ENCODE measurements at regions not wholly inside any gene's neighbourhood (a gene's known extent, or its start where the extent isn't known, plus 50 kb on each side); places are given as distances from the start of the nearest gene placed in this dataset.
A peak's percentile ranks its signal among the peaks of the same experiment; 100 is the strongest.
"Not testable (repeated sequence)": the region's sequence is repeated elsewhere in the genome, so short reads cannot be mapped to it uniquely, and the experiment has no call there.

- no peak for DNase-seq (ENCODE audit: low read depth, low spot score)
Measured at GRCh38 chr18:38557006-38557405, 991.4 kb upstream of the CELF4 start.

DNA sequence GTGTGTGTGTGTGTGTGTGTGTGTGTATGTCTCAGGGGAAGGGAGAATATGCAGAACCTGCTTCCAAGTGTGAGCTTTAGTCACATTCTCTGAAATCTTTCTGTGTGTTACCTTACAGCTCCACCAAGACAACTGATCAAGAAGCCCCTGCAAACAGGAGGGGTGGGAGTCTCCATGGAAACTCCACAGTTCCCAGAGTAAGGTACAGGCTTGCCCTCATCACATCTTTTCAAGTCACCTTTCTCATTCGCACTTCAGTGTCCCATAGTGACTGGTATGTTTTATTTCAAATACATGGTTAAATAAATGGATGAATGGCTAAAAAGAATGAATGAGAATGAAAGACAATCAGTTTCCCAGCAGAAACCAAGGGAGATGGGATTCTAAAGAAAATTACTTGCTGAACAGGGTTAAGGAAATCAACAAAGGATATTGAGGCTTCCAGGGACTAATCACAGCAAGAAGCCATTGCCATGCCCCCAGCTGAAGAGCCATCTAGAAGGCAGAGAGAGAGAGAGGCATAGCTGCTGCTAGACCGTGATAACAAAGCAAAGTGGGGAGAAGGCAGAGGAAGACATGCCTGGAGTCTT is 987.2 kb upstream of the CELF4 start:
- DNase-seq (ENCODE audit: low read depth, low spot score), result no peak

DNA sequence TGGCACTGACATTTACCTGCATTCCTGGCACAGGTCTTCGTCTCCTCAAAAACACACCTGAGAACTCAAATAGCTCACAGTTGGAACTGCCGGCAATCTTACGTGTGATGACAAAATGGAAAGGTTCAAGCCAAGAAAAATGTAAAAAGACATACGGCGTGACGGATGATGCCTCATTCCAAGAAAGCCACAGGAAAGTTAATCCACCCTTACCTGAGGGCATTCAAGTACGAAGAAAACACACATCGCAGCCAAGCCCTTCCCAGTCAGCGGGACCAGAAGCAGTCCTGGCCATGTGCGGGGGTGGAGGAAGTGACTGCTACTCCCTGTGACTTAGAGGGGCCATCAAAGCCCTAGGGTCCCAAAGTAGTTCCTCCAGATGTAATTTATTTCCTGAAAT is 986.3 kb upstream of the CELF4 start:
- DNase-seq (ENCODE audit: low read depth, low spot score), result no peak

DNA sequence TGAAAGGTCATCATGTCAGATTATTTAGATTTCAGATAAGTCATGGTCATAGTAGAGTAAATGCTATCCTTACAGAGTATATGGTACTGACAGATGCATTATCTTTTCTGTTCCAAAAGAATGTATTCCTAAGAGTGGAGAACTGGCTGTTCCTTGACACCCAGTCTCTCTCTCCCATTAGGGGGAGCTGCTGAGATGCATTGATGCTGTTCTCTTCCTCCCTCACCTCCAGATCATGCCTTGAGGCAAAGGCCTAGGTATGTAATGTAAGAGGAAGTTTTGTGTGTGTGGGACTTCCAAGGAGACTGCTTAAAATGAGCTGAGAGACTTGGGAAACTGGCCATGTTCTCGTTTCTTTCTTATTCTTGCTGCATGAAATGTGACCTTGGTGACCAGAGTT is 979.5 kb upstream of the CELF4 start:
- peak; percentile 56 for DNase-seq (ENCODE audit: low read depth, low spot score)

DNA sequence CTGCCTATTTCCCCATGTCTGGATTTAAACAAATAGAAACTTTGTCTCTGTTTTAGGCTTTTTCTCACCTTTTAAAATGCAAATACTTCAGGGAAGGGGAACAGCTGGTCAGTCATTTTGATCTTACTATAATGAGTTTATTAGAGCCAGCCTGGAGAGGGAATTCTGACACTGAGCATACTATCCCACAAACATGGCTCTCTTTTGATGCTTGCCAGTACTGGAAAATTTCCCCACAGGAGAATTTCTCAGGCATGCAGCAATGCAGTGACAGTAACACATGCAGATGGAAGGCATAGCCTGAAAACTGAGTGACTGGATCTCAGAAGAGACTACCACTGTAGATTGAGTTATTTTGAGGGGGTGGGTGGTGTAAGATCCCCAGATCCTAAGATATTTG is 974.3 kb upstream of the CELF4 start:
- DNase-seq (ENCODE audit: low read depth, low spot score), result no peak

- DNase-seq (ENCODE audit: low read depth, low spot score), result no peak
Measured at GRCh38 chr18:38539371-38539770, 973.8 kb upstream of the CELF4 start.

DNA sequence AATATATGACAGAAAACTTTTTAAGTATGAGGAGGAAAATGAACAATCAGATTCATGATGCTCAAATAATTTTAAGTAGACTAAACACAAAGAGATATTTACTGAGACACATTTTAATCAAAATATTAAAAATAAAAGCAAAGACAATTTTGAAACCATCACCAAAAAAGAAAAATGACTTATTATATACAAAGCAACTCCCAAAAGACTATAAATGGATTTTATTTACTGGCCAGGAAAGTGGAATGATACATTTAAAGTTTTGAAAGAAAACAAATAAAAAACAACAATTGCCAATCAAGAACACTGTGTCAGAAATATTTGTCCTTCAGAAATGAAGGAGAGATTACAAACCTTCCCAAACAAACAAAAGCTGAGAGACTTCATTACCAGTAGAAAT is 968.5 kb upstream of the CELF4 start:
- DNase-seq (ENCODE audit: low read depth, low spot score), result no peak

DNA sequence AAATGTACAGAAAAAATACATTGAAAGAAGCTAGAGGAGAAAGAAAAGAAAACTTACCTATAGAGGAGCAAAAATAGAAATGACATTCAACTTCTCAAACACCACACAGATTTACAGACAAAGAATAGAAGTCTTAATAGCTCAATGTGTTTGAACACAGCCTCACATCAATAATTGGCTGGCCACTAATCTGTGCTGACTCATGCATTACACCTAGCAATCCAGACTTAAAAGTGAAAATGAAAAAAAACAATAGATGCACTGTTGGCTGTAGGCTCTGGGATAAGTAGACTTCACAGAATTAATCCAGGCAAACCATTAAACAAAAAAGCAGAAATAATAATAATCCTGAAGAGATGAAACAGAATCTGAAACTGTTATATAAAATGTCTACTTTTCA is 961.3 kb upstream of the CELF4 start:
- DNase-seq (ENCODE audit: low read depth, low spot score), result no peak

GRCh38 chr18:38525039-38525438 is 959.4 kb upstream of the CELF4 start:
- no peak for DNase-seq (ENCODE audit: low read depth, low spot score)

DNA sequence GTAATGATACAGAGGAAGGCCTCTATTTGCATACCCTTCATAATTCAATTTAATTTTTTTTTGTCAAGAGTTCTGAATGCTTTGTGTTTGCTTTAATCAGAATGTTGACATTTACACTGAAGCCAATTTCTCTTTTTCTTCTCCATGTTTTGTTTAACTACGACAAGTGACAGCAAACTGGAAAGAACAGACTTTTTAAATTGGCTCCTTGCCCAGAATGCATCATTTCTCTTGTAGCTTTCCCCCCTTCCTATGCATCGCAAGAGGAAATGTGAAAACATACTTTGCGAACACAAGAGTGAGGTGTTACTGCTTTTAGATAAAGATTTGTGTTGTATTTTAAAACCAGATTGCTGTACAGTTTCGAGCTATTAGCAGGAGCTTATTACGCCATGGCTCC is 955.2 kb upstream of the CELF4 start:
- no peak for DNase-seq (ENCODE audit: low read depth, low spot score)

DNA sequence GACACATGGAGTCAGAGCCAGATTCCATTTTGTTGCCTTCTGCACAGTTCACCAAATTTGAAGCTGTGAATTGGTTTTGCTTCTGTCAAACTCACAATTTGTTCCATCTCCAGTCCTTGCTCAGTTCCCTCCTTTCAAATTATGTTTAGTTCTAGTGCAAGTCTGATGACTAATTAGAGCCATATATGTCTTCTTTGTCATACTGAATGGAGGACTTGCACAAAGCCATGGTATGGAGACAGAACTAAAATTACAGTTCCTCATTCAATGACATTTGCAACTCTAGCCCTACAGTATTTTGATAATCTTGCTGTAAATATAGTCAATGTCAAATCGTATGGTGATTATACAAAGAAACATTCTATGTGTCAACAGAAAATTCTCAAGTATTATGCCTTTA is 936.9 kb upstream of the CELF4 start:
- no peak for DNase-seq (ENCODE audit: low read depth, low spot score)

- DNase-seq (ENCODE audit: low read depth, low spot score), result no peak
Measured at GRCh38 chr18:38497266-38497665, 931.7 kb upstream of the CELF4 start.

- no peak for DNase-seq (ENCODE audit: low read depth, low spot score)
Measured at GRCh38 chr18:38496222-38496793, 930.7 kb upstream of the CELF4 start.

- DNase-seq (ENCODE audit: low read depth, low spot score), result no peak
Measured at GRCh38 chr18:38494065-38494464, 928.5 kb upstream of the CELF4 start.

GRCh38 chr18:38491195-38491594 is 925.6 kb upstream of the CELF4 start:
- no peak for DNase-seq (ENCODE audit: low read depth, low spot score)

- DNase-seq (ENCODE audit: low read depth, low spot score), result not testable (repeated sequence)
Measured at GRCh38 chr18:38489721-38490120, 924.1 kb upstream of the CELF4 start.

DNA sequence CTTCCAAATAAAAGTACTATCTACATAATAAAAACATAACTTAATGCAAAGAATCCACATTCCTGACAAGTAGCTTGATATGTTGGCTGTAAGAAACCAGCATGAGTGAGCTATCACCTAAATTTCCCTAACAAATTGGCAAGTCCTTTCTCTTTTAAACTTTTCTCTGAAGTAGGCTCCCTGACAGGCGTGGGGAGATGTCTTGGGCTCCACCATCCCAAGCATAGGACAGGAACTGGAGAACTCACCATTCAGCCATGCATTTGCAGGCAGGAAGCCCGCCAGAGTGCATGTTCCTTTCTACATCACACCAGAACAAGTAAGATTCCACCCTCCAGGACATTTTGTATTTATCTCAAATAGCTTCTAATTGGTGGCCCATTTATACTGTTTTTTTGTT is 921.9 kb upstream of the CELF4 start:
- DNase-seq (ENCODE audit: low read depth, low spot score), result no peak

GRCh38 chr18:38483326-38483725 is 917.7 kb upstream of the CELF4 start:
- DNase-seq (ENCODE audit: low read depth, low spot score), result no peak

DNA sequence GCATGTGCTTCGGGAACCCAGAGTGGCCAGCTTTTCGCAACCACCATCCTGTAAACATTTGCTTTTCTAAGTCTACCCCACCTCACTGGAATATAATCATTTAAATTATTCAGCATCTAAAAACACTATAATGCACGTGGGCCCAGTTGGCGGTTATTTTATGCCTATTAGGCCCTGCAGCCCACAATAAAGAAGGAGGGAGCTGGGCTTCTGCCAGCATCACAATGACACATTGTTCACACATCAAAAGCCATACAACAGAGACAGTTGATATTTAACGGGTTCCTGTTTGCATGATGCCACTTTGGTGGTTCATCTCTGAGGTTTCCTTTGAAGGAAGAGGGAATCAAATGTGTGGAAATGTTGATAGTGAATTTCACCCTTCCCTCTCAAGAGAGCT is 916.0 kb upstream of the CELF4 start:
- DNase-seq (ENCODE audit: low read depth, low spot score), result no peak

GRCh38 chr18:38475686-38476085 is 910.1 kb upstream of the CELF4 start:
- DNase-seq (ENCODE audit: low read depth, low spot score), result no peak

GRCh38 chr18:38473535-38473934 is 907.9 kb upstream of the CELF4 start:
- DNase-seq (ENCODE audit: low read depth, low spot score), result no peak

- DNase-seq (ENCODE audit: low read depth, low spot score), result no peak
Measured at GRCh38 chr18:38470421-38470820, 904.8 kb upstream of the CELF4 start.

GRCh38 chr18:38466426-38466825 is 900.8 kb upstream of the CELF4 start:
- no peak for DNase-seq (ENCODE audit: low read depth, low spot score)

GRCh38 chr18:38464024-38464423 is 898.4 kb upstream of the CELF4 start:
- no peak for DNase-seq (ENCODE audit: low read depth, low spot score)

Data from iPS DF 19.7 (cell line).